ENCODE measurements at regions not wholly inside any gene's neighbourhood (a gene's known extent, or its start where the extent isn't known, plus 50 kb on each side); places are given as distances from the start of the nearest gene placed in this dataset.

- TF ChIP-seq POLR2AphosphoS2 (IDR thresholded peaks at IDR 0.05; ENCODE audit: low read depth, low read length) (no peak), NRF1 (conservative IDR thresholded peaks at IDR 0.05; ENCODE audit: low read depth, low read length) (no peak), EZH2 (IDR thresholded peaks at IDR 0.05; ENCODE audit: borderline replicate concordance, control insufficient read depth, low read depth, low read length) (no peak), ESRRA (IDR thresholded peaks at IDR 0.05; ENCODE audit: low read length) (no peak), JUND (IDR thresholded peaks at IDR 0.05; ENCODE audit: low read depth, low read length) (no peak), CTCF (IDR thresholded peaks at IDR 0.05 in 2 of 3, conservative IDR thresholded peaks at IDR 0.05 in 1 of 3; ENCODE audit: control insufficient read depth in 2 of 3, extremely low read depth in 1 of 3, insufficient read depth in 1 of 3, low read depth in 3 of 3, low read length in 3 of 3) (no peak), REST (IDR thresholded peaks at IDR 0.05; ENCODE audit: low read depth, low read length) (no peak)
Measured at GRCh38 chr7:41346878-41347277, 356.0 kb downstream of the INHBA start.

Data from GM12878 (cell line).